ENCODE measurements at regions not wholly inside any gene's neighbourhood (a gene's known extent, or its start where the extent isn't known, plus 50 kb on each side); places are given as distances from the start of the nearest gene placed in this dataset.

- DNase-seq: no peak
These were observed 588.1 kb upstream of the SEMA3D start for GRCh38 chr7:85774986-85775385.

- DNase-seq: no peak
These were observed 586.4 kb upstream of the SEMA3D start for GRCh38 chr7:85773116-85773728.

GRCh38 chr7:85771516-85771915 lies 584.7 kb upstream of the SEMA3D start:
- DNase-seq: no peak

- DNase-seq: no peak
These were observed 583.5 kb upstream of the SEMA3D start for GRCh38 chr7:85770332-85770731.

- peak; percentile 42 for DNase-seq
These were observed 578.9 kb upstream of the SEMA3D start for GRCh38 chr7:85765698-85766298.

GRCh38 chr7:85764034-85764433 lies 577.2 kb upstream of the SEMA3D start:
- DNase-seq: no peak

GRCh38 chr7:85757348-85757747 lies 570.5 kb upstream of the SEMA3D start:
- no peak for DNase-seq

- DNase-seq: peak; percentile 56
These were observed 563.6 kb upstream of the SEMA3D start for GRCh38 chr7:85750454-85750949.

- DNase-seq: no peak
These were observed 563.0 kb upstream of the SEMA3D start for GRCh38 chr7:85749696-85750453.

GRCh38 chr7:85748861-85749260 lies 562.0 kb upstream of the SEMA3D start:
- DNase-seq: no peak

- no peak for DNase-seq
These were observed 550.6 kb upstream of the SEMA3D start for GRCh38 chr7:85737426-85737825.

GRCh38 chr7:85736085-85736484 lies 549.2 kb upstream of the SEMA3D start:
- no peak for DNase-seq

GRCh38 chr7:85734823-85735222 lies 548.0 kb upstream of the SEMA3D start:
- DNase-seq: no peak

GRCh38 chr7:85733169-85733915 lies 546.5 kb upstream of the SEMA3D start:
- no peak for DNase-seq

GRCh38 chr7:85730012-85730411 lies 543.2 kb upstream of the SEMA3D start:
- DNase-seq: no peak

- no peak for DNase-seq
These were observed 538.2 kb upstream of the SEMA3D start for GRCh38 chr7:85725026-85725425.

GRCh38 chr7:85719981-85720953 lies 533.4 kb upstream of the SEMA3D start:
- no peak for DNase-seq

GRCh38 chr7:85716353-85716752 lies 529.5 kb upstream of the SEMA3D start:
- DNase-seq: no peak

GRCh38 chr7:85714951-85715350 lies 528.1 kb upstream of the SEMA3D start:
- DNase-seq: no peak

GRCh38 chr7:85714043-85714578 lies 527.3 kb upstream of the SEMA3D start:
- no peak for DNase-seq

- DNase-seq: no peak
These were observed 526.3 kb upstream of the SEMA3D start for GRCh38 chr7:85713171-85713570.

GRCh38 chr7:85711894-85712293 lies 525.0 kb upstream of the SEMA3D start:
- no peak for DNase-seq
